Thyroid gland (tissue), 4 donors: ENCODE measurements at regions not wholly inside any gene's neighbourhood (a gene's known extent, or its start where the extent isn't known, plus 50 kb on each side); places are given as distances from the start of the nearest gene placed in this dataset.

ENCODE experiments used
- DNase-seq, 2 donors: peaks; one replicate each; pipeline ENCODE4 v3.0.0-alpha.2; 2019
- H3K27ac ChIP-seq, 3 donors: fragments of 200-600 bp; sonication (generic); 1 replicate in 2 of 3; 2 replicates in 1 of 3; pipeline ENCODE4 v1.5.1; 2016 to 2019; ENCODE audit warnings: mild to moderate bottlenecking in 1 of 3, moderate library complexity in 1 of 3
- H3K27me3 ChIP-seq: fragments of 200-600 bp; sonication (generic); one replicate; pipeline ENCODE4 v1.5.1; 2019
- H3K36me3 ChIP-seq, 2 donors: fragments of 200-600 bp; sonication (generic); one replicate each; pipeline ENCODE4 v1.5.1; 2016 to 2019
- H3K4me1 ChIP-seq, 2 donors: fragments of 200-600 bp; sonication (generic); one replicate each; pipeline ENCODE4 v1.5.1; 2017 to 2019
- H3K4me3 ChIP-seq, 3 donors: fragments of 200-600 bp; sonication (generic); replicated peaks in 1 of 3; 1 replicate in 2 of 3; 2 replicates in 1 of 3; pipeline ENCODE4 v1.5.1; 2016; ENCODE audit warnings: mild to moderate bottlenecking in 1 of 3
- H3K9me3 ChIP-seq: fragments of 200-600 bp; sonication (generic); one replicate; pipeline ENCODE4 v1.5.1; 2017
- POLR2A ChIP-seq, 2 donors: fragments of 450-650 bp; IDR thresholded peaks; one replicate each; pipeline ENCODE4 v1.6.1; 2017; ENCODE audit warnings: antibody characterized with exemption in 2 of 2, mild to moderate bottlenecking in 2 of 2, moderate library complexity in 1 of 2
- WGBS, 2 donors: methylation state at CpG; one replicate each; pipeline ENCODE4 v1.1.5; 2017; 5-methylcytosine and 5-hydroxymethylcytosine counted together
- intact Hi-C: fragments of 100-400 bp; cut with DNase I; formaldehyde crosslinking; loops from one replicate; pipeline ENCODE4 v1.15.1; 2023
- TF ChIP-seq, protein P1 (sequence below), 6 experiments: fragments of 200-600 bp in 3 of 6; fragments of 450-650 bp in 3 of 6; sonication (generic) in 3 of 6; IDR thresholded peaks; one replicate each; pipeline ENCODE4 v1.5.1; 2016 to 2019; ENCODE audit warnings: antibody characterized with exemption in 6 of 6, mild to moderate bottlenecking in 2 of 6, inconsistent platforms in 1 of 6, moderate library complexity in 1 of 6

DNA sequence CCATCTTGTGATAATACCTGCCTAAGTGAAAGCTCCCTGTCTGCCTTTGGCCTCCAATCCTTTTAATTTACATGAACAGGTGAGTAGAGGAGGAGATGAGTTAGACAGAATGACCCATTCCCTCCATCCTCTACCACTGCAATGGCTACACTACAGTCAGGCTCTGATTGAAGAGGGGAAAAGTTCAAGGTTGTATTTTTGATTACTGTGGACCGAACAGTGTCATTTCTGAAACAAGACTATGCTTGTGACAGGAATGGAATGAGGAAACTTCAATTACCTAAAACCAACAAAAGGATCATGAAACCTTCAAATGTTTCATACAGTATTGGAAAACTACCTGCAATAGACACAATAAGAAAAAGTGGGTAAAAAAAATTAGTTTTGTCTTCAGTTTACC is 85.5 kb upstream of the GBE1 start:
- Histone ChIP-seq H3K4me3 (no peak overlapping the region), H3K9me3 (no peaks in the 10 kb centered on the region), H3K27me3 (no peaks in the 10 kb centered on the region), H3K27ac (no peak overlapping the region), H3K4me1 (no peaks in the 10 kb centered on the region), H3K36me3 (no peaks in the 10 kb centered on the region)
- TF ChIP-seq, protein P1, sequence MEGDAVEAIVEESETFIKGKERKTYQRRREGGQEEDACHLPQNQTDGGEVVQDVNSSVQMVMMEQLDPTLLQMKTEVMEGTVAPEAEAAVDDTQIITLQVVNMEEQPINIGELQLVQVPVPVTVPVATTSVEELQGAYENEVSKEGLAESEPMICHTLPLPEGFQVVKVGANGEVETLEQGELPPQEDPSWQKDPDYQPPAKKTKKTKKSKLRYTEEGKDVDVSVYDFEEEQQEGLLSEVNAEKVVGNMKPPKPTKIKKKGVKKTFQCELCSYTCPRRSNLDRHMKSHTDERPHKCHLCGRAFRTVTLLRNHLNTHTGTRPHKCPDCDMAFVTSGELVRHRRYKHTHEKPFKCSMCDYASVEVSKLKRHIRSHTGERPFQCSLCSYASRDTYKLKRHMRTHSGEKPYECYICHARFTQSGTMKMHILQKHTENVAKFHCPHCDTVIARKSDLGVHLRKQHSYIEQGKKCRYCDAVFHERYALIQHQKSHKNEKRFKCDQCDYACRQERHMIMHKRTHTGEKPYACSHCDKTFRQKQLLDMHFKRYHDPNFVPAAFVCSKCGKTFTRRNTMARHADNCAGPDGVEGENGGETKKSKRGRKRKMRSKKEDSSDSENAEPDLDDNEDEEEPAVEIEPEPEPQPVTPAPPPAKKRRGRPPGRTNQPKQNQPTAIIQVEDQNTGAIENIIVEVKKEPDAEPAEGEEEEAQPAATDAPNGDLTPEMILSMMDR (IDR thresholded peaks at IDR 0.05): no peak
- no peak for TF ChIP-seq POLR2A (IDR thresholded peaks at IDR 0.05)
- intact Hi-C loops: no loop called here
- WGBS, 2 donors: 86 to 95% methylated on average over 1 of the region's 1 CpG
- DNase-seq: no peak

DNA sequence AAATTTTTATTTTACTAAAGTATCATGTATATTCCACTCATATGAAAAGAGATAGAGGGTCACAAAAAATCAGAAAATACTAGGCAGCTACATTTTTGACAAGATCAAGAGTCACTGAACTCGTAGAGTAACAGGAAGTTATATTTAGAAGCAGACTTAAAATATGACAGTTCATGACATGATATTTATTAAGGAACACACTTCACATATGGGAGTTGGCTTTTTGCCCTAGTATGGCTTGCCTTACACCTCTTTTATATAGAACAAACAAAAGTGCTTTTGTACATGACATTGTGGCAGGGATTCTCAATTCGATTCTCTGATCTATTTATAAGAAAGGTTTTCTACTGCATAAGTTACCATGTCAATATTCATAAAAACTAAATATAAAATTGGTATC is 80.1 kb upstream of the GBE1 start:
- Histone ChIP-seq H3K27me3 (no peaks in the 10 kb centered on the region), H3K4me3 (no peak overlapping the region), H3K9me3 (no peaks in the 10 kb centered on the region), H3K27ac (no peak overlapping the region), H3K36me3 (no peaks in the 10 kb centered on the region), H3K4me1 (no peaks in the 10 kb centered on the region)
- DNase-seq: no peak
- intact Hi-C loops: no loop called here
- 68% methylated on average over 2 of the region's 2 CpGs for WGBS, 2 donors
- no peak for TF ChIP-seq POLR2A (IDR thresholded peaks at IDR 0.05)
- TF ChIP-seq, protein P1 (IDR thresholded peaks at IDR 0.05): no peak

DNA sequence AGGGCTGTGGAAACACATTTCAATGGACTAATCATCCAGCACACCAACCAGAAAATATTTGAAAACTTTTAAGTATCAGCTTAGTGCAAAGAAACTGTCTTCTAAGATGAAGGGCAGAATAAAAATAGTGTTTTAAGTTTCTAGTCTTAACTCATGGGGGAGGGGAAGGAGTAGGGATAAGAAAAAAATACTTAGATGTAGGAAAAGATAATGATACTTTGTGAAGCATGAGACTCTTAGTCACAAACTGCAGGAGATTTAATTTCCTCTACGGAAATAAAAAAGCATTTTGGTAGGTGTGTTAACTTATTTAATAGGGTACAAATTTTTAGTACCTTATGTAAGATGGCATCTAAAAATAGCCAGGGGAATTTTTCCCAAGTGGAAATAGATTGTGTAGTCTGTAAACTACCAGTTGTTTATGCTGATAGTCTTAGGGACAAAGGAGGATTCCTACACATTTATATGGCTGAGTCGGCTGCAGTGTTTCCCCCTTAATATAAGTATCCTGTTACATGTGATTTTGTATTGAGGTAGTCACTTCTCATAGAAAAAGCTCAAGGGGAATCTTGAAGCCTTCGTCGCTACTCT is 78.2 kb upstream of the GBE1 start:
- intact Hi-C loops: no loop called here
- H3K36me3 ChIP-seq: no peaks in the 10 kb centered on the region
- no peaks in the 10 kb centered on the region for H3K4me1 ChIP-seq
- no peaks in the 10 kb centered on the region for H3K27me3 ChIP-seq
- no peak for TF ChIP-seq POLR2A (IDR thresholded peaks at IDR 0.05)
- TF ChIP-seq, protein P1 (IDR thresholded peaks at IDR 0.05): no peak
- no peak for DNase-seq
- H3K9me3 ChIP-seq: no peaks in the 10 kb centered on the region
- H3K27ac ChIP-seq: no peak overlapping the region
- H3K4me3 ChIP-seq: no peak overlapping the region
- 75% methylated on average over 4 of the region's 4 CpGs for WGBS, 2 donors

DNA sequence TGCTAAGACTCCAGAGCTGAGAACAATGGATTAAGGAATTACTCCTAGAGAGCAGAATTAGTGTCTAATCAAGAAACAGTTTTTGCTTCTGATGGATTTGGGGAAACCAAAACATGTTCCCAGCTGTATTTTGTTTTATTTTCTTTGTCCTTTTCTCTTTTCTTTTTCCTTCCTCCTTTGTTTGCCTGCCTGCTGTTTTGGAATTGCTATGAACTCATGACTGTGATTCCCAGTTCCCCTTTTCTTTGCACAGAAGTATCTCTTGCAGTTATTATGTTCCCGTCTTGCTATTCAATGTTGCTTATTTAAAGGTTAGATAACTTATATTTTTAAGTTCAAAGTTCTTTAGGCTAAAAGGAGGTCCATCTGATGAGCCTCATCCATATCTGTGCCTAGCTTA is 77.0 kb upstream of the GBE1 start:
- WGBS, 2 donors: 74 to 85% methylated on average over 1 of the region's 1 CpG
- H3K27ac ChIP-seq: no peak overlapping the region
- no peaks in the 10 kb centered on the region for H3K9me3 ChIP-seq
- intact Hi-C loops: no loop called here
- no peaks in the 10 kb centered on the region for H3K36me3 ChIP-seq
- TF ChIP-seq, protein P1 (IDR thresholded peaks at IDR 0.05): no peak
- TF ChIP-seq POLR2A (IDR thresholded peaks at IDR 0.05): no peak
- H3K27me3 ChIP-seq: no peaks in the 10 kb centered on the region
- DNase-seq: no peak
- no peaks in the 10 kb centered on the region for H3K4me1 ChIP-seq
- no peak overlapping the region for H3K4me3 ChIP-seq

DNA sequence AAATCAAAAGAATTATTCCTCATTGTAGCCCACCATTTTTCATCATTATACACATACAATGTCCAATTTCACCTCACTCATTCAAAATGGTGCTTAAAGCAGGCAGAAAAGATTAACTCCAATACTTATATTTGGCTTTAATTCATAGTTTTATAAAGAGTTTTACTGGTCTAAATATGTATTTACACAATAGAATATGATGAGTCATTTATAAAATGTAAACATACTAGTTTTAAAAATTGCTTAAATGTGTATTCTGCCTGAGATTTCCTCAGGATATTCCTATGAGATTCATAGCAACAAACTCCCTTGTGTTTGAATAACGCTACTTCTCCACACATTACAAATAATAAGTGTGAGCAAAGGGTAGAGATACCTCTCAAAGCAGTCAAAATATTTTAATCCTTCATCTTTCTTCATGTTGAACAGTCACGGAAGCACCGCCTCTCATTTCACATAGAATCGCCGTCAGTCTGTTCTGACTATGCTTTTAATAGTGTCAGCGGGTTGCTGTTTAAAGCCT is 75.7 kb upstream of the GBE1 start:
- Histone ChIP-seq H3K9me3 (no peaks in the 10 kb centered on the region), H3K4me1 (no peaks in the 10 kb centered on the region), H3K27ac (no peak overlapping the region), H3K36me3 (no peaks in the 10 kb centered on the region), H3K4me3 (no peak overlapping the region), H3K27me3 (no peaks in the 10 kb centered on the region)
- WGBS, 2 donors: 90 to 91% methylated on average over 6 of the region's 6 CpGs
- TF ChIP-seq, protein P1 (IDR thresholded peaks at IDR 0.05): peak in 1 of 6 experiments; percentile 3
- no peak for TF ChIP-seq POLR2A (IDR thresholded peaks at IDR 0.05)
- DNase-seq: no peak
- intact Hi-C loops: no loop called here
